ENCODE measurements at regions not wholly inside any gene's neighbourhood (a gene's known extent, or its start where the extent isn't known, plus 50 kb on each side); places are given as distances from the start of the nearest gene placed in this dataset.

GRCh38 chr13:111864566-111864965 is 202.4 kb upstream of the SOX1 start:
- TF ChIP-seq, protein P1, sequence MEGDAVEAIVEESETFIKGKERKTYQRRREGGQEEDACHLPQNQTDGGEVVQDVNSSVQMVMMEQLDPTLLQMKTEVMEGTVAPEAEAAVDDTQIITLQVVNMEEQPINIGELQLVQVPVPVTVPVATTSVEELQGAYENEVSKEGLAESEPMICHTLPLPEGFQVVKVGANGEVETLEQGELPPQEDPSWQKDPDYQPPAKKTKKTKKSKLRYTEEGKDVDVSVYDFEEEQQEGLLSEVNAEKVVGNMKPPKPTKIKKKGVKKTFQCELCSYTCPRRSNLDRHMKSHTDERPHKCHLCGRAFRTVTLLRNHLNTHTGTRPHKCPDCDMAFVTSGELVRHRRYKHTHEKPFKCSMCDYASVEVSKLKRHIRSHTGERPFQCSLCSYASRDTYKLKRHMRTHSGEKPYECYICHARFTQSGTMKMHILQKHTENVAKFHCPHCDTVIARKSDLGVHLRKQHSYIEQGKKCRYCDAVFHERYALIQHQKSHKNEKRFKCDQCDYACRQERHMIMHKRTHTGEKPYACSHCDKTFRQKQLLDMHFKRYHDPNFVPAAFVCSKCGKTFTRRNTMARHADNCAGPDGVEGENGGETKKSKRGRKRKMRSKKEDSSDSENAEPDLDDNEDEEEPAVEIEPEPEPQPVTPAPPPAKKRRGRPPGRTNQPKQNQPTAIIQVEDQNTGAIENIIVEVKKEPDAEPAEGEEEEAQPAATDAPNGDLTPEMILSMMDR (IDR thresholded peaks at IDR 0.05 in 4 of 5, conservative IDR thresholded peaks at IDR 0.05 in 1 of 5) = no peak
- no peak for TF ChIP-seq POLR2A (IDR thresholded peaks at IDR 0.05)

Measured in gastrocnemius medialis (tissue), 4 donors.